NCI-H82 (cell line): ENCODE measurements at regions not wholly inside any gene's neighbourhood (a gene's known extent, or its start where the extent isn't known, plus 50 kb on each side); places are given as distances from the start of the nearest gene placed in this dataset.

Experiments used
- DNase-seq: peaks from one replicate; lab custom pipeline; 2025; lab: John Stamatoyannopoulos, UW

DNA sequence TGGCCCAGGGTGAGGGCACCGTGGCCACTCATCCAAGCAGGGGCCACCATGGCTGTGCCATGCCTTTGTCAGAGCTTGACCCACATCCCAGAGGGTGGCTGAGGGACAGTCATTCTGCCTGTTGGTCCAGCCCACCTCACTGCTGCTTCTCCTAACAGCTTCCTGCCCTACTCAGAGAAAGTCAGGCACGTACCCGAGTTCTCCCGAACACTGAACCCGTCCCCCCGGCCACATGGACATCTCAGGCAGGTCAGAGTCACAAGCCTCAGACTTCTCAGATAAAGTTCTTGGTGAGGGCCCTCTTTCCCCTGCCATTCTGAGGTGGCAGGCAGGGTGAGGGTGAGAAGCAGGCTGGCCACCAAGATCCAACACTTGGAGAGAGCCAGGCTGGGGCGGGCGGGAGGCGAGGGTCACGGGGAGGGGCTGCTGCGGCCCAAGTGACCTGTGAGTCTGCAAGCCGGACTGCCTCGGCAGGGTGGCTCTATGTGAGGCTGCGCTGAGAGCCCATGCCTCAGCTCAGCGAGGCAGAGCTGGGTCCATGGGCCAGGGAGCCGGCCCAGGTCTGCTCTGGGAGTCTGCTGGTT lies 317.8 kb downstream of the TMEM121 start:
- DNase-seq: no peak

DNA sequence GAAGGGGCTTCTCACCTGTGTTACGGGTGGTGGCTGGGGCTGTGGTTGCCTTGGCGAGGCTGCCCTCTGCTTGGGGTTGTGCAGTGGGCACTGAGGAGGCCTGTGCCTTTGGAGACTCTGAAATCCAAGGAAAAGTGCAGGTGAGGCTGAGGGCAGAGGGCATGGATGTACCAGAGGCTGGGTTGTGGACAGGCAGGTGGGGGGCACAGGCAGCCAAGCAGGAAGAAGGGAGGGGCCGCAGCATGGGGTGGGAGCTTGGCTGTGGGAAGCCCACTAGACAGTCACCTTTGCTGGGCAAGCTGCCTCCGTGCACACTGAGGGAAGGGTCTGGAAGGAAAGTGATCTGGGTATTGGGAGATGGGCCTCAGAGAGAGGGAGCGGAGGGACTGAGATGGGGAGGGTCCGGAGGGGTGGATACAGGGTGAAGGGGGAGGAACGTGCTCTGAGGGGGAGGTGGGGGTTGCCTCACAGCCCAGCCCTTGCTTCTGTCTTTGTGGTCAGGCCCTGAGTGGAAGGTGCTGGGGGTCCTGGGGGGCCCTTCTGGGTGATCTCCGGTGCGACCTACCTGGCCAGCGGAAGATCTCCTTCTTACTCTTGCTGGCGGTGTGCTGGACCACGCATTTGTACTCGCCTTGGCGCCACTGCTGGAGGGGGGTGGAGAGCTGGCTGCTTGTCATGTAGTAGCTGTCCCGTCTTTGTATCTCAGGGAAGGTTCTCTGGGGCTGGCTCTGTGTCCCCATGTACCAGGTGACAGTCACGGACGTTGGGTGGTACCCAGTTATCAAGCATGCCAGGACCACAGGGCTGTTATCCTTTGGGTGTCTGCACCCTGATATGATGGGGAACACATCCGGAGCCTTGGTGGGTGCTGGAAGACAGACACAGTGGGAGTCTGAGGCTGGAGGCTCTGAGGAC lies 318.7 kb downstream of the TMEM121 start:
- DNase-seq: no peak

DNA sequence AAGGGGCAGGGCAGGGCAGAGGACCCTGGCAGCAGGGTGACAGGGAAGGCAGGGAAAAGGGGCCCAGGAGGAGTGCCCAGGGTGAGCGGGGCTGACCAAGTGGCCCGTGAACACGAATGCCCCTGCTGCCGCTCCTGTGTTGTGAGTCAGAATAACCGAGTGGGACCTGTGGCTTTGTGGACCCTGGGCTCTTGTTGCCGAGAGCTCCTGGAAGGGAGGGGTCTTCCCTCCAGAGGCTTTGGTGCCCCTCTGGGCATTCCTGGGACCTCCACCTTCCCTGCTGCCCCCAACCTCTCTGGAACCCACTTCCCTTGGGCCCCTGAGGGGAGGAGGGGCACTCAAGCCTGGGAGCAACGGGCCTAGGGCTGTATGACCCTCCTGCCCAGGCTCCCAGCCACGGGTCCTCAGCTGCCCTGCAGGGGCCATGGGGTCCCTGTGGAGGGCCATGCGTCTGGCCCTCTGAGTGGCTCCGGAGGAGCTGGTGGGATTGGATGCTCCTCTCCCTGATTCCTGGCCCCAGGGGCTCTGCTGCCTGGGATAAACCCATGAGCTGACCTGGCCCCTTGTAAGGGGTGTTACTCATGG lies 319.4 kb downstream of the TMEM121 start:
- DNase-seq: no peak

DNA sequence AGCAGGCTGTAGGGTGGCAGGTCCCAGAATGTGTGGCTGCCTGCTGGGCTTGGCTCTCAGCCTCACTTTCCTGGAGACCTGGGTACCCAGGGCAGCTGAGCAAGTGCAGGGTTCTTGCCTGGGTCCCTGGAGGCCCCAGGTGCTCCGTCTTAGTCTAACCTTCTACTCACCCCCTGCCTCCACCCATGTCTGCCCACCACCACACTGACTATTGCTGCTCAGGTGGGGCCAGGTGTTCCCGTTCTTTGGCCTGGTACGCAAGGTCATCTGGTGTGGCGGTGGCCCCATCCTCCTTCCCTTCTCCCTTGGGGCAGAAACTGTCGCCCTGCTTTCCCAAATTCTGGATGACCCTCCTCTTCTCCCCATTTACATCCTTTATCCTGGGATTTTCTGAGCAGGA lies 319.9 kb downstream of the TMEM121 start:
- DNase-seq: no peak

DNA sequence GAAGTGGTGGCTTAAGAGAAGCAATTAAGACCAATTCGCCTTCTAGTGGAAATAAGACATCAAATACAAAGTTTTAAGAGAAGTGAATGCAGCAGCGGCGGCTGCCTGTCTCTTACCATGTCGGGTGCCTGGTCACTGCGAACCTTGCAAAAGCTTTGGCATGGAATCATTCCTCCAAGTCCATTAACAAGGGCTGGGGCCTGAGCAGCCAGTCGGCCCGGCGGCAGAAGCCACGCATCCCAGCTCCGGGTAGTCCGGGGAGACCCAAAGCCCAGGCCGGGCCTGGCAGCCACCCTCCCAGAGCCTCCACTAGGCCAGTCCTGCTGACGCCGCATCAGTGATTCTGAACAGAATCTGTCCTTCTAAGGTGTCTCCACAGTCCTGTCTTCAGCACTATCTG lies 321.0 kb downstream of the TMEM121 start:
- DNase-seq: no peak

DNA sequence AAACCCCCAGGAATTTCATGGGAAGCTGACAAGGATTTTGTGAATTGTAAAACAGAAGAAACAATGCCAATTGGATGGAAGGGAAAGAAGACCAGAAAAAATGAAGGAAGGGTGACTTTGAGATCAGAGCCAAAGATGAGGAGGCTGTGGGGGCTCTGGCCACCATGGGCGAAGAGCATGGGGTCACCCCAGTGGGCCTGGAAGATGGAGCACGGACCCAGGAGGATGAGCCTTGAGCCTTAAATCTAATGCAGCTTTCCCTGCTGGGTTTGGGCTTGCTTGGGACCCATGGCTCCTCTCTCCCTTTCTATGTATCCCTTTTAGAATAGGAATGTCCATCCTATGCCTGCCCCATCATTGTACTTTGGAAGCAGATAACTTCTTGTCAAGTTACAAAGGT lies 322.2 kb downstream of the TMEM121 start:
- DNase-seq: no peak

DNA sequence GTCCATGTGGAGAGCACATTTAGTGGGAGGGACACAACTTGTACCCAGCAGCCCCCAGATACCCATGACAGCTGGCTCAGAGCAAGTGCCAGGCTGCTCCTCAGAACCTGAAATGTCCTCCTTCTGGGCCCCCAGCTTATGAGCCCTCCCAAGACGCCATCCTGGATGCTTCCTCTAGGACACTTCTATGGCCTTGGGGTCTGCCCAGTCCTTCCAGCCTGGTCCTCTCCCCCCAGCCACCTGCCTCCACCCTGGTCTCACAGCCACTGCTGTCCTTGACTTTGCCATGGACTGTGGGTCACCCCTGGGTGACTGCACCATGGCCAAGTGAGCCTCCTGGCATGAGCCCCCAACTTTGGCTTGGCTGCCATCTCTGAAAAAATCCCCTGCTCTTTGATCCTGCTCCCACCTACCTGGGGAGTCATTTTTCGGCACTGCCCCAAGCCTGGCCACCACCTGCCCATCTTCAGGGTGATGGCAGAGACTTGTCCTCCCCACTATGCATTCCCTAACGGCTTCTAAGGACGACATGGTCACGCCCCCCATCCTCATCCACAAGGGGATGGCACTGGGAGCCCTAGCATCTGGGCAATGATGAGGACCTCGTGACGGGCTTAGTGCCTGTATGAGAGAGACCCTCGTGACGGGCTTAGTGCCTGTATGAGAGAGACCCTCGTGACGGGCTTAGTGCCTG lies 323.7 kb downstream of the TMEM121 start:
- DNase-seq: no peak

DNA sequence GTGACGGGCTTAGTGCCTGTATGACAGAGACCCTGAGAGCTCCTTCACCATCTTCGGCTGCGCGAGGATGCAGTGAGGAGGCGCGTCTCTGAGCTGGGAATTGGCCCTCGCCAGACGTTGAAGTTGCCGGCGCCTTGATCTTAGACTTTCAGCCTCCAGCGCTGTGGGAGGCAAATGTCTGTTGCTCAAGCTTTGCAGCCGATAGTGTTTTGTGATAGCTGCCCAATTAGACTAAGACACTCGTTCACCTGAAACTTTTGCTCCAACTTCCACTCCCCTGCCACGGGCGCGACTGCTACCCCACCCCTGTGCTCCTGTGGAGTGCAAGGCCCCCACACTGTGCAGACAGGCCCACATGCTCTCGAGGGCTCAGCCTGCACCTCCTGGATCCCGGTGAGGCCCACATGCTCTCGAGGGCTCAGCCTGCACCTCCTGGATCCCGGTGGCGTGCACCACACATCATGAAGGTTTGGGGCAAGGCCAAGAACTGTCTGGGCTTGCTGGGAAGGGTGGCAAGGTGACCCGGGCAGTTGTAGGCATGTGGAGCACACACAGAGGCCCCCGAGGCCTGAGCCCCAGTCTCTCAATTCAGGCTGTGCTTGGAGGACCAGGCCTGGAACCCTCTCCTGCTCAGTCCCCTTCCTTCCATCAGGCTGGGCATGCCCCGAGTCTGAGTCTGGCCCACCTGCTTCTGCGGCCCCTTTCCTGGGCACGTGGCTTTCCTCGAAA lies 324.6 kb downstream of the TMEM121 start:
- no peak for DNase-seq

DNA sequence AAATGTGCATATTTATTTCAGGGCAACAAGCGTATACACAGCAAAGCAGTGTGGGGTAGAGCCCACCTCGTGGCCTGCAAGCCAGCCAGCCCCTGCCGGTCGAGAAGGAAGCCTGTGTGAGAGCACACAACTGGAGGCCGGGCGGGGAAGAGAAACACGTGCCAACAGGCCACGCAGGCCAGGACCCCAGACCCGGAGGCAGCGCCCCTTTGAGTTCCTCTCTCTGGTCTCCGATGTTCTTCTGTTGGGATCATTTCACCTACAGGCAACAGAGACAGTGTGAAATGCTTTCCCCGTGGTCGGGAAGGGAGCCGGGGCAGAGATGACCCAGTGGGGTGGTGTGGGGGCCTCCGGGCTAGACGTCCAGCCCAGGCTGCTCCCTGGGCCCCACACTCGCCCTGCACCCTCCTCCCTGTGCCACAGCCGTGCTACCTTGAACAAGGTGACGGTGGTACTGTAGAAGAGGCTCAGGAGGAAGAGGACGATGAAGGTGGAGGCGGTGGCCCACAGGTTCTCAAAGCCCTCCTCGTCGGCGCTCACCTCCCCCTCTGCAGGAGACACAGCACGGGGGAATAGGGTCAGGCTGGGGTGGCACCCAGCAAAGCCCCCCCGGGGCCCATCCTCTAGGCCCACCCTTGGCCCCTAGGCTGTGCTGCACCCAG lies 325.5 kb downstream of the TMEM121 start:
- DNase-seq: no peak

DNA sequence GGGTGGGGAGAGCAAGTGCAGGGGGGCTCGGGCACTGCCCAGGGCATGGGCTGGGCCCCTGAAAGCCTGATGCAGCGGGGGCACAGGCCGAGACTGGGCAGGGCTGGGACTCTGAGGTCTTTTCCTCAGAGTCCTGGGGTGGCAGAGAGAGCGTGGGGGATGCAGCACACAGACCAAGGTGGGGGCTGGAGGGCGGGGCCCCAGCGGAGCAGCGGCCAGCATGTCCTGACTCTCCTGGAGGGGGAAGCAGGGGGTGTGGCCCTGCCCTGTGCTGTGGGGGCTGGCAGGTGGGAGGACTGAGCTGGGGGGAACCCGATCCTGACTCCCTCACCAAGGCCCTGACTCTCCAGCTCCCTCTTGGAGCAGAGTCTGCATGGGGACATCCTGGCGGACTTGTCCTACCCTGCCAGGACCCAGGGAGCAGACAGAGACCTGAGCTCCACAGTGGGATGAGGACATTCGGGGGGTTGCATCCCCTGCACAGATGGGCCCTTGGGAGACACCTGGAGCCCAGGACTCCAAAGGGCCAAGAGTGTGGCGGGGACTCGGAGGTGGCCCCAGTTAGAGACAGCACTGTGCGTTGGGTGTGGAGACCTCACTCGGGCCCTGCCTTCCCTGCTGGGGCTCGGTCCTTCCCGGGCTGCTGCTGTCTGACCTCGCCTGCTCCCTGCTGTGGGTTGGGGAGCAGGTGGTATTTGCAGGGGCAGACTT lies 326.1 kb downstream of the TMEM121 start:
- no peak for DNase-seq

DNA sequence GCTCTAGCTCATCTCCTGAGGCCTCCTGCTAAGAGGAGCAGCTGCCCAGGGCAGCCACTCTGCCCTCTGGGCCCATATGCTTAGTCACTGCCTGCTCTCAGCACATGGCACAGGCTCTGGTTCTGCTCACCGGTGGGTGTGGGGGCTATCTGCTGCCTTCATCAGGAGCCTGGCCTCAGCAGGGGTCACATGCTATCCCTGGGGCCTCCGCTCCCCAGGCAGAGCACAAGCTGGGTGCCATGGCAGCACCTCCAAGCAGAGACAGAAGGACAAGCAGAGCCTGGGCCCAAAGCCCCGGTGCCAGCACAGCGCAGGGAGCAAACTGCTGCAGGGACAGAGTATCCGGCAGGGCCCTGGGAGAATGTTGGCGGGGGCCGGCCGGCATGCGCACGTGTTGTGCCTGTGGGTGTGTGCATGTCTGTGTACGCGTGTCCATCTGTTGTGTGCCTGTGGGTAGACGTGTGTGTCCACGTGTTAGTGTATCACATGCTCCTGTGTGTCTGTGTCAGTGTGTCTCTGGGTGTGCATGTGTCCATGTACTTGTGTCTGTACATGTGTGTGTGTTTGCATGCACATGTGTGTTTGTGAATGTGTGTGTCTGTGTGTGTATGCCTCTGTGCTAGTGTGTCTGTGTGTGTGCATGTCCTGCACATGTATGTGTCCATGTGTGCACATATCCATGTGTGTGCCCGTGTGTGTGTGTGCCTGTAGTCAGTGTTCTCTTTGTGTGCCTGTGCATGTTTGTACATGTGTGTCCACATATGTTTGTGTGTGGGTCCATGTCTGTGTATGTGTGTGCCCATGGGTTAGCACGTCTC lies 326.9 kb downstream of the TMEM121 start:
- no peak for DNase-seq

DNA sequence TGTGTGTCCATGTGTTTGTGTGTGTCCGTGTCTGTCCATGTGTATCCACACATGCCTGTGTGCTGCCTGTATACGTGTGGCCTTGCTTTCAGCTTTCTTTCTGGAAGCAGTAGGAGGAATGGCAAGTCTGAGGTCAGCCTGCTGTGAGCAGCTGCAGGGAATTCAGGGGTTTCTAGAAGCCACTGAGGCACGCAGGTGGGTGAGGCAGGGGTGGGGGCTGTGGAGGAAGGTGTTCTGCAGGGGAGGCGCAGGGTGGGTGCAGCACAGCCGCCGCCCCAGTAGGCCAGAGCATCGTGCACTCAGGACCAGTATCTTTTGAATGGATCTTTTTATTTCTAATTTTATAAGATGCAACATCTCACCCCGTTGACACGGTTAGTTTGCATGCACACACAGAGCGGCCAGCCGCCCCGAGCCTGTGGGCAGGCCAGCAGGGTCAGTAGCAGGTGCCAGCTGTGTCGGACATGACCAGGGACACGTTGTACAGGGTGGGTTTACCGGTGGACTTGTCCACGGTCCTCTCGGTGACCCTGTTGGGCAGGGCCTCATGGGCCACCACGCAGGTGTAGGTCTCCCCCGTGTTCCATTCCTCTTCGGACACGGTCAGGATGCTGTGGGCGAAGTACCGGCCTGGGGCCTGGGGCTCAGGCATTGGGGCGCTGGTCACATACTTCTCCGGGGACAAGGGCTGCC lies 327.7 kb downstream of the TMEM121 start:
- DNase-seq: no peak

DNA sequence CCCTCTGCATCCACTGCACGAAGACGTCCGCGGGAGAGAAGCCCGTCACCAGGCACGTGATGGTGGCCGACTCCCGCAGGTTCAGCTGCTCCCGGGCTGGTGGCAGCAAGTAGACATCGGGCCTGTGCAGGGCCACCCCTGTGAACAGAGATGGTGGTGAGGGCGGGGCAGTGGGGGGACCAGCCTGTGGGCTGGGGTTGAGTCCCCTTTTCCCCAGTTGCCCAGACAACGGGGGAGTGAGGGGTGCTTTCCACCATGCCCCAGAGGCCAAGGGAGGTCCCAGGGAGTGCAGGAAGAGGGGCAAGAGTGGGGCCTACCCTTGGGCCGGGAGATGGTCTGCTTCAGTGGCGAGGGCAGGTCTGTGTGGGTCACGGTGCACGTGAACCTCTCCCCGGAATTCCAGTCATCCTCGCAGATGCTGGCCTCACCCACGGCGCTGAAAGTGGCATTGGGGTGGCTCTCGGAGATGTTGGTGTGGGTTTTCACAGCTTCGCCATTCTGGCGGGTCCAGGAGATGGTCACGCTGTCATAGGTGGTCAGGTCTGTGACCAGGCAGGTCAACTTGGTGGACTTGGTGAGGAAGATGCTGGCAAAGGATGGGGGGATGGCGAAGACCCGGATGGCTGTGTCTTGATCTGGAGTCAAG lies 328.3 kb downstream of the TMEM121 start:
- DNase-seq: no peak

DNA sequence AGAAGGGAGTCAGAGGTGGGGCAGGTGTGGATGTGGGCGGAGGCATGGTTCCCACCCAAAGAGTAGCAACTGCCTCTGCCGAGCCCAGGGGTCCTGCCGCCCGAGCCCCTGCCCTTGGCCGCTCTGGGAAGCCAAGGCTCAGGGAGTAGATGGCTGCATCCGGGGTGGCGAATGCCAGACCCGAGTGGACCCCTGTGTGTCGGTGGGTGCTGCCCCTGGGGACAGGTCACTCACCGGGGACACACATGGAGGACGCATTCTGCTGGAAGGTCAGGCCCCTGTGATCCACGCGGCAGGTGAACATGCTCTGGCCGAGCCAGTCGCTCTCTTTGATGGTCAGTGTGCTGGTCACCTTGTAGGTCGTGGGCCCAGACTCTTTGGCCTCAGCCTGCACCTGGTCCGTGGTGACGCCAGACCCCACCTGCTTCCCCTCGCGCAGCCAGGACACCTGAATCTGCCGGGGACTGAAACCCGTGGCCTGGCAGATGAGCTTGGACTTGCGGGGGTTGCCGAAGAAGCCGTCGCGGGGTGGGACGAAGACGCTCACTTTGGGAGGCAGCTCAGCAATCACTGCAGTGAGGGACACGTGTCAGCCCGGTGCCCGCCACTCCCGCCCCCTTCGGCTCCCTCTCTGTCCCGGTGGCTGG lies 329.0 kb downstream of the TMEM121 start:
- no peak for DNase-seq

DNA sequence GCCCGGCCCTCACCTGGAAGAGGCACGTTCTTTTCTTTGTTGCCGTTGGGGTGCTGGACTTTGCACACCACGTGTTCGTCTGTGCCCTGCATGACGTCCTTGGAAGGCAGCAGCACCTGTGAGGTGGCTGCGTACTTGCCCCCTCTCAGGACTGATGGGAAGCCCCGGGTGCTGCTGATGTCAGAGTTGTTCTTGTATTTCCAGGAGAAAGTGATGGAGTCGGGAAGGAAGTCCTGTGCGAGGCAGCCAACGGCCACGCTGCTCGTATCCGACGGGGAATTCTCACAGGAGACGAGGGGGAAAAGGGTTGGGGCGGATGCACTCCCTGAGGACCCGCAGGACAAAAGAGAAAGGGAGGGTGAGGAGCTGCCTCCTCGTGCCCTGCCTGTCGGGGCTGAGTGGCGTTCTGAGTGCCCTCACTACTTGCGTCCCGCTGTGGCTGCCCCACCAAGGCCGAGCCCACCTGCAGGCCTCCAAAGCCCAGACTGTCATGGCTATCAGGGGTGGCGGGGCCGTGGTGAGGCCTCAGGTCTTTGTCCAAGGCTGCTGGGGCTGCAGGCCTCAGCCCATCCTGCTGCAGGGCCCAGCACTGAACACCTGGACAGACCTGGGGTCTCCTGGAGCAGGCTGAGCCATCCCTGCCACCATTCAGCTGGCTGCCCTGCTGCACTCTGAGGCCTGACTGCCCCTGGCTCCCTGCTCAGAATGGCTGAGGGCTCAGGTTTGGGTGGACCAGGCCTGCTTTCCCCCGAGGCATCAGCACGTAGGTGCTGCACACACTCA lies 329.7 kb downstream of the TMEM121 start:
- DNase-seq: no peak

DNA sequence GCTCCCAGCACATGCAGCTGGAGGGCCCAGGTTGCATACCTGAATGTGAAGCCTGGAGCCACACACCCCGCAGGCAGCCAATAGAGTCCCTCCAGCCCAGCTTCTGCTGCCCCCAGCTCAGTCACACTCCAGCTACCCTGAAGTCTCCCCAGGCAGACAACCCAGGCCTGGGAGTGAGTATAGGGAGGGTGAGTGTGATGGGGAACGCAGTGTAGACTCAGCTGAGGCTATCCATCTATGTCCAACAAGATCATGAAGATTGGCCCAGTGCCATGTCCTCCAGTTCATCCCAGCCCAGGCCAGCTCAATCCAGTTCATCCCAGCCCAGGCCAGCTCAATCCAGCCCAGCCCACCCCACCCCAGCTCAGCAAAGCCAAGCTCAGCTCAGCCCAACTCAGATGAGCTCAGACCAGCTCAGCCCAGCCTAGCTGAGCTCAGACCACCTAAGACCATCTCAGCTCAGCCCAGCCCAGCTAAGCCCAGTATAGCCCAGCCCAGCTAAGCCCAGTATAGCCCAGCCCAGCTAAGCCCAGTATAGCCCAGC lies 330.4 kb downstream of the TMEM121 start:
- DNase-seq: no peak

DNA sequence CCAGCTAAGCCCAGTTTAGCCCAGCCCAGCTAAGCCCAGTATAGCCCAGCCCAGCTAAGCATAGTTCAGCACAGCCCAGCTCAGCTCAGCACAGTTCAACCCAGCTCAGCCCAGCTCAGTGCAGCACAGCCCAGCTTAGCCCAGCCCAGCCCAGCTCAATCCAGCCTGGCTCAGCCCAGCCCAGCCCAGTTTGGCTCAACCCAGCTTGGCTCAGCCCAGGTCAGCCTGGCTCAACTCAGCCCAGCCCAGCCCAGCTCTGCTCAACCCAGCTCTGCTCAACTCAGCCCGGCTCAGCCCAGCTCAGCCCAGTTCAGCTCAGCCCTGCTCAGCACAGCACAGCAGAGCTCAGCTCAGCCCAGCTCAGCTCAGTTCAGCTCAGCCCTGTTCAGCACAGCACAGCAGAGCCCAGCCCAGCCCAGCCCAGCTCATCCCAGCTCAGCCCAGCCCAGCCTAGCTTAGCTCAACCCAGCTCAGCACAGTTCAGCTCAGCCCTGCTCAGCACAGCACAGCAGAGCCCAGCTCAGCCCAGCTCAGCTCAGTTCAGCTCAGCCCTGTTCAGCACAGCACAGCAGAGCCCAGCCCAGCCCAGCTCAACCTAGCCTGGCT lies 330.9 kb downstream of the TMEM121 start:
- DNase-seq: no peak
